CD4-positive, alpha-beta T cell treated with Interleukin-6 at 100 ng/mL for 8 hours (primary cell): ENCODE measurements at regions not wholly inside any gene's neighbourhood (a gene's known extent, or its start where the extent isn't known, plus 50 kb on each side); places are given as distances from the start of the nearest gene placed in this dataset.
"Not testable (repeated sequence)": the region's sequence is repeated elsewhere in the genome, so short reads cannot be mapped to it uniquely, and the experiment has no call there.

Source experiments
- DNase-seq: peaks from one replicate; pipeline ENCODE4 v3.0.0-alpha.2; 2020; ENCODE audit warnings: mixed read lengths, low spot score

GRCh38 chr4:18733961-18734360 is 712.4 kb upstream of the LCORL start:
- no peak for DNase-seq

- DNase-seq: no peak
Measured at GRCh38 chr4:18722748-18723191, 701.2 kb upstream of the LCORL start.

GRCh38 chr4:18698119-18698883 is 676.7 kb upstream of the LCORL start:
- DNase-seq: no peak

GRCh38 chr4:18695733-18696527 is 674.4 kb upstream of the LCORL start:
- no peak for DNase-seq

- DNase-seq: no peak
Measured at GRCh38 chr4:18691431-18692200, 670.1 kb upstream of the LCORL start.

GRCh38 chr4:18690291-18690955 is 668.9 kb upstream of the LCORL start:
- DNase-seq: no peak

GRCh38 chr4:18689308-18690115 is 668.0 kb upstream of the LCORL start:
- peak; percentile 19 for DNase-seq

- DNase-seq: not testable (repeated sequence)
Measured at GRCh38 chr4:18688351-18688750, 666.8 kb upstream of the LCORL start.

GRCh38 chr4:18686338-18687037 is 664.9 kb upstream of the LCORL start:
- DNase-seq: no peak

GRCh38 chr4:18684932-18685331 is 663.4 kb upstream of the LCORL start:
- no peak for DNase-seq

- no peak for DNase-seq
Measured at GRCh38 chr4:18676526-18676915, 655.0 kb upstream of the LCORL start.

GRCh38 chr4:18675586-18676525 is 654.3 kb upstream of the LCORL start:
- DNase-seq: no peak

- DNase-seq: no peak
Measured at GRCh38 chr4:18670034-18670433, 648.5 kb upstream of the LCORL start.

- no peak for DNase-seq
Measured at GRCh38 chr4:18669390-18669789, 647.8 kb upstream of the LCORL start.

GRCh38 chr4:18666322-18666721 is 644.8 kb upstream of the LCORL start:
- no peak for DNase-seq

GRCh38 chr4:18664171-18664570 is 642.6 kb upstream of the LCORL start:
- no peak for DNase-seq

- DNase-seq: no peak
Measured at GRCh38 chr4:18645351-18645750, 623.8 kb upstream of the LCORL start.

GRCh38 chr4:18641334-18641733 is 619.8 kb upstream of the LCORL start:
- no peak for DNase-seq

- no peak for DNase-seq
Measured at GRCh38 chr4:18638031-18638430, 616.5 kb upstream of the LCORL start.
